H9 (cell line): ENCODE measurements at regions not wholly inside any gene's neighbourhood (a gene's known extent, or its start where the extent isn't known, plus 50 kb on each side); places are given as distances from the start of the nearest gene placed in this dataset.

Experiments used
- DNase-seq: peaks from one replicate; pipeline ENCODE4 v3.0.0-alpha.2; 2017
- H2AFZ ChIP-seq: one replicate; pipeline ENCODE4 v1.6.1; 2013; ENCODE audit warnings: mild to moderate bottlenecking, low read length, control low read depth, moderate library complexity
- H2AK5ac ChIP-seq: 2 replicates; pipeline ENCODE4 v1.6.1; 2013; ENCODE audit warnings: low read length, control low read depth, mixed read lengths; ENCODE audit not compliant: insufficient read length
- H2BK120ac ChIP-seq: one replicate; pipeline ENCODE4 v1.6.1; 2013; ENCODE audit warnings: low read depth, mild to moderate bottlenecking, low read length, control low read depth, inconsistent platforms; ENCODE audit not compliant: poor library complexity, severe bottlenecking
- H2BK12ac ChIP-seq: 2 replicates; pipeline ENCODE4 v1.6.1; 2013; ENCODE audit warnings: low read length, control low read depth, mixed read lengths, low read depth; ENCODE audit not compliant: insufficient read length
- H2BK15ac ChIP-seq: 2 replicates; pipeline ENCODE4 v1.6.1; 2013; ENCODE audit warnings: low read depth, low read length, control low read depth
- H2BK20ac ChIP-seq: one replicate; pipeline ENCODE4 v1.6.1; 2013; ENCODE audit warnings: low read depth, mild to moderate bottlenecking, low read length, control low read depth, inconsistent platforms; ENCODE audit not compliant: poor library complexity, severe bottlenecking
- H2BK5ac ChIP-seq: 2 replicates; pipeline ENCODE4 v1.6.1; 2013; ENCODE audit warnings: low read length, control low read depth, mixed read lengths; ENCODE audit not compliant: insufficient read length
- H3K14ac ChIP-seq: 2 replicates; pipeline ENCODE4 v1.6.1; 2013; ENCODE audit warnings: low read length, control low read depth; ENCODE audit not compliant: insufficient read depth
- H3K18ac ChIP-seq: 2 replicates; pipeline ENCODE4 v1.6.1; 2013; ENCODE audit warnings: low read depth, mild to moderate bottlenecking, mixed read lengths, low read length, control low read depth; ENCODE audit not compliant: insufficient read length
- H3K23ac ChIP-seq: 2 replicates; pipeline ENCODE4 v1.6.1; 2013; ENCODE audit warnings: low read length, control low read depth, mixed read lengths, low read depth; ENCODE audit not compliant: insufficient read length
- H3K23me2 ChIP-seq: 2 replicates; pipeline ENCODE4 v1.6.1; 2013; ENCODE audit warnings: low read depth, mild to moderate bottlenecking, mixed read lengths, low read length, control low read depth; ENCODE audit not compliant: insufficient read length, poor library complexity, severe bottlenecking
- H3K27ac ChIP-seq: 2 replicates; pipeline ENCODE4 v1.5.1; 2013; ENCODE audit warnings: low read length, control low read depth, mixed read lengths, low read depth; ENCODE audit not compliant: insufficient read length
- H3K27me3 ChIP-seq: 2 replicates; pipeline ENCODE4 v1.6.1; 2013; ENCODE audit warnings: low read length, control low read depth, inconsistent platforms; ENCODE audit not compliant: insufficient read depth
- H3K4ac ChIP-seq: 2 replicates; pipeline ENCODE4 v1.6.1; 2013; ENCODE audit warnings: low read depth, mild to moderate bottlenecking, control low read depth, inconsistent platforms, low read length, moderate library complexity
- H3K4me1 ChIP-seq: 2 replicates; pipeline ENCODE4 v1.6.1; 2013; ENCODE audit warnings: low read length, control low read depth, inconsistent platforms; ENCODE audit not compliant: insufficient read depth
- H3K4me2 ChIP-seq: 2 replicates; pipeline ENCODE4 v1.6.1; 2013; ENCODE audit warnings: low read length, control low read depth, mixed read lengths; ENCODE audit not compliant: insufficient read length, insufficient read depth
- H3K56ac ChIP-seq: 2 replicates; pipeline ENCODE4 v1.6.1; 2013; ENCODE audit warnings: low read depth, mild to moderate bottlenecking, mixed read lengths, low read length, control low read depth; ENCODE audit not compliant: insufficient read length
- H3K79me1 ChIP-seq: 2 replicates; pipeline ENCODE4 v1.6.1; 2013; ENCODE audit warnings: low read depth, mild to moderate bottlenecking, moderate library complexity, low read length, control low read depth, inconsistent platforms; ENCODE audit not compliant: insufficient read depth, poor library complexity, severe bottlenecking
- H3K79me2 ChIP-seq: 2 replicates; pipeline ENCODE4 v1.6.1; 2013; ENCODE audit warnings: low read length, control low read depth, inconsistent platforms; ENCODE audit not compliant: insufficient read depth
- H3K9ac ChIP-seq: 2 replicates; pipeline ENCODE4 v1.6.1; 2013; ENCODE audit warnings: low read length, control low read depth, mixed read lengths; ENCODE audit not compliant: insufficient read length; ENCODE audit errors: extremely low read depth
- H3K9me3 ChIP-seq: one replicate; pipeline ENCODE4 v1.6.1; 2013; ENCODE audit warnings: low read depth, low read length, inconsistent platforms; ENCODE audit not compliant: control insufficient read depth
- H3T11ph ChIP-seq: one replicate; pipeline ENCODE4 v1.6.1; 2013; ENCODE audit warnings: mild to moderate bottlenecking, low read length, control low read depth, inconsistent platforms
- H4K20me1 ChIP-seq: one replicate; pipeline ENCODE4 v1.6.1; 2013; ENCODE audit not compliant: control insufficient read depth, insufficient read length, insufficient read depth
- H4K5ac ChIP-seq: 2 replicates; pipeline ENCODE4 v1.6.1; 2013; ENCODE audit warnings: low read depth, mild to moderate bottlenecking, mixed read lengths, low read length, control low read depth; ENCODE audit not compliant: insufficient read length
- H4K8ac ChIP-seq: replicated peaks from 2 replicates; pipeline ENCODE4 v1.6.1; 2013; ENCODE audit warnings: low read length, control low read depth, mixed read lengths, low read depth; ENCODE audit not compliant: insufficient read length
- H4K91ac ChIP-seq: 2 replicates; pipeline ENCODE4 v1.6.1; 2013; ENCODE audit warnings: low read depth, mild to moderate bottlenecking, moderate library complexity, mixed read lengths, low read length, control low read depth; ENCODE audit not compliant: insufficient read length
- H3K27ac Mint-ChIP-seq, 3 experiments: 2 replicates in 2 of 3; 3 replicates in 1 of 3; pipeline ENCODE4 v1.8.0; 2020 to 2021; ENCODE audit warnings: mixed read lengths in 3 of 3, mild to moderate bottlenecking in 1 of 3, moderate library complexity in 1 of 3
- H3K27me3 Mint-ChIP-seq: 2 replicates; pipeline ENCODE4 v1.8.0; 2021; ENCODE audit warnings: low read depth, mild to moderate bottlenecking, moderate library complexity, mixed read lengths
- H3K36me3 Mint-ChIP-seq, 3 experiments: 2 replicates in 2 of 3; 3 replicates in 1 of 3; pipeline ENCODE4 v1.8.0; 2020 to 2021; ENCODE audit warnings: low read depth in 3 of 3, mixed read lengths in 3 of 3; ENCODE audit not compliant: insufficient read depth in 1 of 3
- H3K4me1 Mint-ChIP-seq, 2 experiments: 2 replicates each; pipeline ENCODE4 v1.8.0; 2020; ENCODE audit warnings: mixed read lengths in 2 of 2
- H3K4me3 Mint-ChIP-seq, 2 experiments: 2 replicates in 1 of 2; 3 replicates in 1 of 2; pipeline ENCODE4 v1.8.0; 2020 to 2021; ENCODE audit warnings: mild to moderate bottlenecking in 2 of 2, mixed read lengths in 2 of 2, moderate library complexity in 1 of 2
- H3K9me3 Mint-ChIP-seq, 2 experiments: 2 replicates in 1 of 2; 3 replicates in 1 of 2; pipeline ENCODE4 v1.8.0; 2020; ENCODE audit warnings: mild to moderate bottlenecking in 2 of 2, mixed read lengths in 2 of 2, moderate library complexity in 1 of 2
- TF ChIP-seq, protein P1 (sequence below): fragments of 200-600 bp; sonication (generic); conservative IDR thresholded peaks from 3 replicates; pipeline ENCODE4 v1.8.0; 2021; ENCODE audit warnings: antibody characterized with exemption, mild to moderate bottlenecking

- Histone ChIP-seq H3K23ac (no peak overlapping the region), H4K5ac (no peak overlapping the region), H4K8ac (no peak overlapping the region), H4K91ac (no peak overlapping the region), H2BK20ac (no peak overlapping the region), H3K18ac (no peak overlapping the region), H3T11ph (no peak overlapping the region), H3K79me1 (no peaks in the 10 kb centered on the region), H3K4ac (no peak overlapping the region), H2BK15ac (no peak overlapping the region), H3K79me2 (no peaks in the 10 kb centered on the region), H2BK5ac (no peak overlapping the region), H3K23me2 (no peaks in the 10 kb centered on the region), H3K56ac (no peak overlapping the region), H3K27me3 (no peaks in the 10 kb centered on the region), H3K4me2 (no peak overlapping the region), H2BK12ac (no peak overlapping the region), H2AFZ (no peak overlapping the region), H3K14ac (no peak overlapping the region), H3K27ac (no peak overlapping the region), H3K9me3 (no peaks in the 10 kb centered on the region), H2AK5ac (no peak overlapping the region), H2BK120ac (no peak overlapping the region), H4K20me1 (no peaks in the 10 kb centered on the region), H3K4me1 (no peaks in the 10 kb centered on the region), H3K9ac (no peak overlapping the region)
- Mint-ChIP-seq H3K9me3 (no peaks in the 10 kb centered on the region), H3K36me3 (no peaks in the 10 kb centered on the region), H3K27ac (no peak overlapping the region), H3K4me1 (no peaks in the 10 kb centered on the region), H3K27me3 (no peaks in the 10 kb centered on the region), H3K4me3 (no peak overlapping the region)
- TF ChIP-seq, protein P1, sequence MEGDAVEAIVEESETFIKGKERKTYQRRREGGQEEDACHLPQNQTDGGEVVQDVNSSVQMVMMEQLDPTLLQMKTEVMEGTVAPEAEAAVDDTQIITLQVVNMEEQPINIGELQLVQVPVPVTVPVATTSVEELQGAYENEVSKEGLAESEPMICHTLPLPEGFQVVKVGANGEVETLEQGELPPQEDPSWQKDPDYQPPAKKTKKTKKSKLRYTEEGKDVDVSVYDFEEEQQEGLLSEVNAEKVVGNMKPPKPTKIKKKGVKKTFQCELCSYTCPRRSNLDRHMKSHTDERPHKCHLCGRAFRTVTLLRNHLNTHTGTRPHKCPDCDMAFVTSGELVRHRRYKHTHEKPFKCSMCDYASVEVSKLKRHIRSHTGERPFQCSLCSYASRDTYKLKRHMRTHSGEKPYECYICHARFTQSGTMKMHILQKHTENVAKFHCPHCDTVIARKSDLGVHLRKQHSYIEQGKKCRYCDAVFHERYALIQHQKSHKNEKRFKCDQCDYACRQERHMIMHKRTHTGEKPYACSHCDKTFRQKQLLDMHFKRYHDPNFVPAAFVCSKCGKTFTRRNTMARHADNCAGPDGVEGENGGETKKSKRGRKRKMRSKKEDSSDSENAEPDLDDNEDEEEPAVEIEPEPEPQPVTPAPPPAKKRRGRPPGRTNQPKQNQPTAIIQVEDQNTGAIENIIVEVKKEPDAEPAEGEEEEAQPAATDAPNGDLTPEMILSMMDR, result peak; percentile 45
- DNase-seq, result no peak
Observed at GRCh38 chr10:28250782-28251181, 52.1 kb downstream of the MPP7 start.
